ENCODE measurements at regions not wholly inside any gene's neighbourhood (a gene's known extent, or its start where the extent isn't known, plus 50 kb on each side); places are given as distances from the start of the nearest gene placed in this dataset.
"Not testable (repeated sequence)": the region's sequence is repeated elsewhere in the genome, so short reads cannot be mapped to it uniquely, and the experiment has no call there.

DNA sequence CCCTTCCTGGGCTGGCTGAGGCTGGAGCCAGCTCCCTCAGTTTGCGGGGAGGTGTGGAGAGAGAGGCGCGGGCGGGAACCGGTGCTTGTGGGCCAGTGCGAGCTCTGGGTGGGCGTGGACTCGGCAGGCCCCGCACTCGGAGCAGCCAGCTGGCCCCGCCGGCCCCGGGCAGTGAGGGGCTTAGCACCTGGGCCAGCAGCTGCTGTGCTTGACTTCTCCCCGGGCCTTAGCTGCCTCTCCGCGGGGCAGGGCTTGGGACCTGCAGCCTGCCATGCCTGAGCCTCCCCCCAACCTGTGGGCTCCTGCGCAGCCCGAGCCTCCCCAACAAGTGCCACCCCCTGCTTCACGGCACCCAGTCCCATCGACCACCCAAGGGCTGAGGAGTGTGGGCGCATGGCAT lies 81.6 kb upstream of the CCNG1 start:
- not testable (repeated sequence) for DNase-seq (ENCODE audit: low spot score)

DNA sequence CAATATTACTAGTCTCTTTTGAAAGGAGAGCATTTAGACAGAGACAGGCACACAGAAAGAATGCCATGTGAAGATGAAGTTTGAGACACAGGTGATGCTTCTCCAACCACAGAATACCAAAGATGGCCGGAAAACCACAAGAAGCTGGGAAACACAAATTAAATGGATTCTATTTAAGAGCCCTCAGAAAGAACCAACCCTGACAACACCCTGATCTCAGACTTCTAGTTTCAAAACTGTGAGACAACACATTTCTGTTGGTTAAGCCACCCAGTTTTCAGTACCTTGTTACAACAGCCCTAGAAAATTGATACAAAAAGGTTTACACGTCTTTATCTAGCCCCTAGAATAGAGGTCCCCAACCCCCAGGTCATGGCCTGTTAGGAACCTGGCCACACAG lies 79.8 kb upstream of the CCNG1 start:
- no peak for DNase-seq (ENCODE audit: low spot score)

DNA sequence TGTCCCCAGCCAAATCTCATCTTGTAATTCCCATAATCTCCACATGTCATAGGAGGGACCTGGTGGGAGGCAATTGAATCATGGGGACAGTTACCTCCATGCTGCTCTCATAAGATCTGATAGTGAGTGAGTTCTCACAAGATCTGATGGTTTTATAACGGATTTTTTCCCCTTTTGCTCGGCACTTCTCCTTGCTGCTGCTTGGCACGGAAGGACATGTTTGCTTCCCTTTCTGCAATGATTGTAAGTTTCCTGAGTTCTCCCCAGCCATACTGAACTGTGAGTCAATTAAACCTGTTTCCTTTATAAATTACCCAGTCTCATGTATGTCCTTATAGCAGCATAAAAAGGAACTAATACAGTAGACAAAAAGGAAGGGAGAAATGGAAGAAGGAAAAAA lies 76.7 kb upstream of the CCNG1 start:
- no peak for DNase-seq (ENCODE audit: low spot score)

DNA sequence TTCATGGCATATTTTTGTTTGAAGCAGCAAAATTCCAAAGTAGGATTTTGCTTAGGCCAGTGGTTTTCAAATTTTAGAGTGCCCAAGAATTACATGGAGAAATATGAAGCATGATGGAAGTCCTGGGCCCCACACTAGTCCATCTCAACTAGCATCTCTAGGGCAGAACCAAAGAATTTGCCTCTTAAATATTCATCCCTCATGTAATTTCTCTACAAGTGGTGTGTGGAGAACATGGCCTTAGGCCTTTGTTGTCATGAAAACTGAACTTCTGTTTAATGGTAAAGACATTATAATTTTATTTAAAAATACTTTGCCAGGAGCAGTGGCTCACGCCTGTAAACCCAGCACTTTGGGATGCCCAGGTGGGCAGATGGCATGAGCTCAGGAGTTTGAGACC lies 75.9 kb upstream of the CCNG1 start:
- no peak for DNase-seq (ENCODE audit: low spot score)

GRCh38 chr5:163362840-163363371 lies 74.5 kb upstream of the CCNG1 start:
- DNase-seq (ENCODE audit: low spot score) = no peak

GRCh38 chr5:163363389-163363788 lies 74.0 kb upstream of the CCNG1 start:
- DNase-seq (ENCODE audit: low spot score) = no peak

DNA sequence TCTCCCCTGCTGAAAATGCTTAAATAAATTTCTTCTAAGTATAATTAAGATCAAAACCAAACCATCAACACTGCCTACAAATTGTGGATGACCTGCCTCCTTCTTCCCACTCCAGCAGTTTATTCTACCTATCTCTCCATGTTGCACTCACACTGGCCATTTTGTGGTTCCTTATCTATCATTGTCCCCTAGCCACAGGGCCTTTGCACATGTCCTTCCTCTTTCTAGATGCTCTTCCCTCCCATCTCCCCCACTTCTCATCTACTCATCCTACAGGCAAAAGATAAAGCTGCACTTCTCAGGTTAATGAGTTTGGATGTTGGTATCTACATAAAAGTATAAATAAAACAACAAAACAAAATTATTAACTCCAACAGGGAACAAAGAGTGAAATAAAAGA lies 70.6 kb upstream of the CCNG1 start:
- DNase-seq (ENCODE audit: low spot score) = no peak

- DNase-seq (ENCODE audit: low spot score) = no peak
Measured at GRCh38 chr5:163369776-163370385, 67.5 kb upstream of the CCNG1 start.

DNA sequence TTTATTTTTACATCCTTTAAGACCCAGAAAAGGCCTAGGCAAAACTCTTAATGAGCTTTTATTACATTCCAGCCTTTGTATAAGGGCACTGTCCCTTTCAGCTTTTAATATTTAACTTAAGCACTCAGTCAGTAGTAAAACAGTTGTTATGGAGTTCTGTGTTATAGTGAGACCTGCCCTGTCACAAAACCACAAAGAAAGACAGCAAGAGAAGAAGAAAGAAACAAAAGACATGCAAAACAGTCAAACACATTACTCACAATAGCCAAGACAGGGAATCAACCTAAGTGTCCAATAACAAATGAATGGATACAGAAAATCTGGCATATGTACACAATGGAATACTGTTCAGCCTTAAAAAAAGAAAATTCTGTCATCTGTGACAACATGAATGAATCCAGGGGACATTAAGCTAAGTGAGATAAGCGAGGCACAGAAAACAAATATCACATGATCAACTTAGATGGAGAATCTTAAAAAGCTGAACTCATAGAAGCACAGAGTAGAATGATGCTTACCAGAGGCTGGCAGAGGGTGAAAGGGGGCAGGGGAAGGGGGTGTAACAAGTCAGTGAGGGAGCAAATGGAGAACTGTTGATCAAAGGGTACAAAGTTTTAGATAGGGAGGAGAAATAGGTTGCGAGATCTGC lies 63.8 kb upstream of the CCNG1 start:
- DNase-seq (ENCODE audit: low spot score) = no peak

- DNase-seq (ENCODE audit: low spot score) = no peak
Measured at GRCh38 chr5:163377982-163378381, 59.4 kb upstream of the CCNG1 start.

- peak; percentile 55 for DNase-seq (ENCODE audit: low spot score)
Measured at GRCh38 chr5:163379298-163380155, 57.9 kb upstream of the CCNG1 start.

GRCh38 chr5:163381832-163382231 lies 55.6 kb upstream of the CCNG1 start:
- no peak for DNase-seq (ENCODE audit: low spot score)

GRCh38 chr5:163383754-163384153 lies 53.6 kb upstream of the CCNG1 start:
- no peak for DNase-seq (ENCODE audit: low spot score)

- DNase-seq (ENCODE audit: low spot score) = no peak
Measured at GRCh38 chr5:163384669-163385068, 52.7 kb upstream of the CCNG1 start.

GRCh38 chr5:163385271-163385670 lies 52.1 kb upstream of the CCNG1 start:
- peak; percentile 56 for DNase-seq (ENCODE audit: low spot score)

GRCh38 chr5:163385824-163386223 lies 51.6 kb upstream of the CCNG1 start:
- DNase-seq (ENCODE audit: low spot score) = no peak

DNA sequence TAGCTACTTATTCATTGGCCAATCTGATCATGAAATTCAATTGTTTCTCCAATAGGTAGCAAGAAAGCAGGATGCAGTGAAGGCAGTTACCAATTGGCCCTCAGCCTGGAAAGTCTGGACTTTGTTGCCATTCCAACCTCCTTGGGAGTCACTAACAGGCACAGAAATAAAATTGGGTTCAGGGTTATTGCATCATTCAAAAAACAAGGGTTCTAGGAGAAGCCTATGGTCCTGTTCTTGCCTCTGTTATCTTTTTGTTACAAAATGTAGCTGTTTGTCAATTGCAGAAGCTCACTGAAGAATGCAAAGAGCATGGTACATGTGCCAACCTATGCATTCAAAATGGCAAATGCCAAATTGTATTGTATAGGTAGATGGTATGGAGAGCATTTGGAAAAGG lies 51.0 kb upstream of the CCNG1 start:
- DNase-seq (ENCODE audit: low spot score) = no peak

DNA sequence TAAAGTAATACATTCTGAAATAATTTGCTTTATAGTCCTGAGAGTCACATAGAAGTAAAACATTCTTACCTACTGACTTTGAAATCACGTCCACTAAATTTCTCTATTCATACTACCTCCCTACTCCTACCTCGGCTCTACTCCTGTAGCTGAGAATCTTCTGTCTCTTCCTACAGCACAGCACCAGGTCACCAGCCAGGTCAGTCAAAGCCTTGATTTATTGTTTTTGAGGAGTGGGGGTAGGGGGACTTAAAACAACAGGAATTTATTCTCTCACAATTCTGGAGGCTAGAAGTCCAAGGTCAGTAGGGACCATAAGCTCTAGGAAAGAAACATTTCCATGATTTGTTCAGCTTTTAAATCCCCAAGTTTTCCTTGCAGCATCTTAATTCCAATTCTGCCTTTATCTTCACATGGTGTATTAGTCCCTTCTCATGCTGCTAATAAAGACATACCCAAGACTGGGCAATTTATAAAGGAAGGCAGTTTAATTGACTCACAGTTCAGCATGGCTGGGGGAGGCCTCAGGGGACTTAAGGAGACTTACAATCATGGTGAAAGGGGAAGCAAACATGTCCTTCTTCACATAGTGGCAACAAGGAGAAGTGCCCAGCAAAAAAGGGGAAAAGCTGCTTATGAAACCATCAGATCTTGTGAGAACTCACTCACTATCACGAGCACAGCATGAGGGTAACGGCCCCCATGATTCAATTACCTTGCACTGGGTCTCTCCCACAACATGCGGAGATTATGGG lies 49.6 kb upstream of the CCNG1 start:
- DNase-seq (ENCODE audit: low spot score) = no peak
